Transverse colon (tissue), 4 donors: ENCODE measurements at regions not wholly inside any gene's neighbourhood (a gene's known extent, or its start where the extent isn't known, plus 50 kb on each side); places are given as distances from the start of the nearest gene placed in this dataset.

Experiments
- CTCF ChIP-seq, 5 experiments: fragments of 200-600 bp in 3 of 5; fragments of 450-650 bp in 2 of 5; sonication (generic) in 3 of 5; IDR thresholded peaks; 1 replicate in 2 of 5; 2 replicates in 3 of 5; pipeline ENCODE4 v1.5.1; 2016 to 2017; ENCODE audit warnings: antibody characterized with exemption in 5 of 5, inconsistent platforms in 3 of 5, mild to moderate bottlenecking in 2 of 5, moderate library complexity in 1 of 5
- EP300 ChIP-seq: sonication (generic); formaldehyde crosslinking; IDR thresholded peaks from one replicate; pipeline ENCODE4 v1.6.1; 2017; ENCODE audit warnings: antibody characterized with exemption, low read depth
- POLR2A ChIP-seq: fragments of 450-650 bp; IDR thresholded peaks from one replicate; pipeline ENCODE4 v1.6.1; 2016; ENCODE audit warnings: antibody characterized with exemption, mild to moderate bottlenecking, moderate library complexity
- POLR2AphosphoS5 ChIP-seq, 3 donors: sonication (generic); formaldehyde crosslinking; IDR thresholded peaks; one replicate each; pipeline ENCODE4 v1.6.1; 2016; ENCODE audit warnings: antibody characterized with exemption in 3 of 3

- TF ChIP-seq POLR2A = no peak
- no peak for TF ChIP-seq CTCF (IDR thresholded peaks at IDR 0.05)
- TF ChIP-seq POLR2AphosphoS5 (IDR thresholded peaks at IDR 0.05) = no peak
- TF ChIP-seq EP300 = no peak
These were observed 96.1 kb upstream of the AKIP1 start for GRCh38 chr11:8814923-8815240.
